T-cell (primary cell): ENCODE measurements at regions not wholly inside any gene's neighbourhood (a gene's known extent, or its start where the extent isn't known, plus 50 kb on each side); places are given as distances from the start of the nearest gene placed in this dataset.

Source experiments
- ATAC-seq, 4 experiments: fragments of 200-7000 bp in 3 of 4; fragments of 150-1000 bp in 1 of 4; cut with Tn5 transposase; replicated peaks in 1 of 4; 1 replicate in 3 of 4; 2 replicates in 1 of 4; pipeline ENCODE4 v1.10.0; 2021; ENCODE audit warnings: moderate library complexity in 3 of 4, mild to moderate bottlenecking in 2 of 4, moderate number of reproducible peaks in 1 of 4
- CTCF ChIA-PET, 2 donors: fragments of 300-600 bp; sonication (Branson Sonifier 250); formaldehyde crosslinking; loops; one replicate each; lab custom pipeline; 2022; ENCODE audit warnings: antibody characterized with exemption in 2 of 2; lab: Charles Lee
- POLR2A ChIA-PET, 2 donors: fragments of 300-600 bp; sonication (Branson Sonifier 250); formaldehyde crosslinking; loops; one replicate each; lab custom pipeline; 2022; ENCODE audit warnings: antibody characterized with exemption in 2 of 2; lab: Charles Lee
- DNase-seq, 35 experiments: peaks; one replicate each; pipeline versions ENCODE4 v3.0.0 to v3.0.0-alpha.2; 2013 to 2023
- H3K27ac ChIP-seq: one replicate; pipeline ENCODE4 v1.5.1; 2013; ENCODE audit warnings: low read length
- H3K27me3 ChIP-seq, 2 experiments: replicated peaks in 1 of 2; 1 replicate in 1 of 2; 2 replicates in 1 of 2; pipeline versions ENCODE4 v1.6.1 to v1.7.0; 2013; ENCODE audit warnings: low read length in 1 of 2, mixed read lengths in 1 of 2; ENCODE audit not compliant: control insufficient read depth in 2 of 2, insufficient read depth in 2 of 2; ENCODE audit errors: extremely low read depth in 1 of 2
- H3K36me3 ChIP-seq, 2 donors: 1 replicate in 1 of 2; 2 replicates in 1 of 2; pipeline versions ENCODE4 v1.6.1 to v1.7.0; 2013; ENCODE audit warnings: low read length in 1 of 2; ENCODE audit not compliant: control insufficient read depth in 2 of 2, insufficient read depth in 1 of 2; ENCODE audit errors: extremely low read depth in 1 of 2
- H3K4me1 ChIP-seq, 2 experiments: 1 replicate in 1 of 2; 2 replicates in 1 of 2; pipeline versions ENCODE4 v1.6.1 to v1.7.0; 2013; ENCODE audit warnings: low read length in 2 of 2, mixed read lengths in 1 of 2; ENCODE audit not compliant: insufficient read depth in 2 of 2, control insufficient read depth in 1 of 2; ENCODE audit errors: extremely low read depth in 1 of 2
- H3K4me3 ChIP-seq, 2 donors: 1 replicate in 1 of 2; 2 replicates in 1 of 2; pipeline versions ENCODE4 v1.5.1 to v1.7.0; 2013; ENCODE audit warnings: mild to moderate bottlenecking in 2 of 2, low read length in 1 of 2, moderate library complexity in 1 of 2; ENCODE audit not compliant: control insufficient read depth in 1 of 2; ENCODE audit errors: extremely low read depth in 1 of 2
- H3K9me3 ChIP-seq: 2 replicates; pipeline ENCODE4 v1.7.0; 2013
- H3K27ac Mint-ChIP-seq, 2 donors: one replicate each; pipeline ENCODE4 v1.8.0; 2020 to 2021; ENCODE audit warnings: mild to moderate bottlenecking in 2 of 2, mixed read lengths in 2 of 2
- H3K27me3 Mint-ChIP-seq, 2 donors: one replicate each; pipeline ENCODE4 v1.8.0; 2021 to 2022; ENCODE audit warnings: mixed read lengths in 2 of 2
- H3K36me3 Mint-ChIP-seq: one replicate; pipeline ENCODE4 v1.8.0; 2021; ENCODE audit warnings: mixed read lengths
- H3K4me1 Mint-ChIP-seq, 3 donors: one replicate each; pipeline ENCODE4 v1.8.0; 2020 to 2022; ENCODE audit warnings: mixed read lengths in 3 of 3, mild to moderate bottlenecking in 1 of 3
- H3K4me3 Mint-ChIP-seq, 3 donors: one replicate each; pipeline ENCODE4 v1.8.0; 2020 to 2022; ENCODE audit warnings: mild to moderate bottlenecking in 3 of 3, mixed read lengths in 3 of 3, moderate library complexity in 3 of 3
- H3K9me3 Mint-ChIP-seq, 3 donors: one replicate each; pipeline ENCODE4 v1.8.0; 2020 to 2022; ENCODE audit warnings: mixed read lengths in 3 of 3
- WGBS: methylation state at CpG from one replicate; pipeline ENCODE4 v1.1.5; 2013; ENCODE audit warnings: missing lambda C conversion rate; ENCODE audit not compliant: insufficient coverage; 5-methylcytosine and 5-hydroxymethylcytosine counted together

DNA sequence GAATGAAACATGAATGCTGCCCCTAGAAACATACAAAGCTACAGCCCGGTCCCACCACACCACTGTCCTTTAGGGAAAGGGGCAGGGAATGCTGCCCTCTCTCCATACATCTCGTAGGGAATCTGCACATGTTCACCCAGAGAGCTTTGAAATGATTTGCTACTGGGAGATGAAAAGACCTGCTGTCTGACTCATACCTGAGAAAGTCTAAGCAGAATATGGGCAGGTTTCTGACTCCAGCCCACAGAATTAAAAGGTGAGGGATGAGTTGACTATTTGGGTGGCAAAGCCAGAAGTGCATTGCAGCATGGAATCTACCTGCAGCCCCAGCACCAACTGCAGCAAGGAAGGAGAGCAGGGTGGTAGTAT lies 297.9 kb downstream of the TLE1 start:
- no peaks in the 10 kb centered on the region for H3K27me3 ChIP-seq
- Mint-ChIP-seq H3K27me3 (peaks cover 0 to 4% of the 10 kb centered on the region in 2 donors), H3K9me3 (peaks cover 0 to 14% (median under 1%) of the 10 kb centered on the region in 3 donors), H3K36me3 (no peaks in the 10 kb centered on the region), H3K27ac (no peak overlapping the region), H3K4me1 (no peaks in the 10 kb centered on the region), H3K4me3 (no peak overlapping the region)
- no peak overlapping the region for H3K4me3 ChIP-seq
- ChIA-PET POLR2A (no interaction called here), CTCF (no interaction called here)
- no peaks in the 10 kb centered on the region for H3K36me3 ChIP-seq
- H3K4me1 ChIP-seq: no peaks in the 10 kb centered on the region
- ATAC-seq: no peak
- H3K9me3 ChIP-seq: no peaks in the 10 kb centered on the region
- no CpG with 5 or more reads among the region's 2 CpGs for WGBS
- no peak for DNase-seq
- no peak overlapping the region for H3K27ac ChIP-seq

DNA sequence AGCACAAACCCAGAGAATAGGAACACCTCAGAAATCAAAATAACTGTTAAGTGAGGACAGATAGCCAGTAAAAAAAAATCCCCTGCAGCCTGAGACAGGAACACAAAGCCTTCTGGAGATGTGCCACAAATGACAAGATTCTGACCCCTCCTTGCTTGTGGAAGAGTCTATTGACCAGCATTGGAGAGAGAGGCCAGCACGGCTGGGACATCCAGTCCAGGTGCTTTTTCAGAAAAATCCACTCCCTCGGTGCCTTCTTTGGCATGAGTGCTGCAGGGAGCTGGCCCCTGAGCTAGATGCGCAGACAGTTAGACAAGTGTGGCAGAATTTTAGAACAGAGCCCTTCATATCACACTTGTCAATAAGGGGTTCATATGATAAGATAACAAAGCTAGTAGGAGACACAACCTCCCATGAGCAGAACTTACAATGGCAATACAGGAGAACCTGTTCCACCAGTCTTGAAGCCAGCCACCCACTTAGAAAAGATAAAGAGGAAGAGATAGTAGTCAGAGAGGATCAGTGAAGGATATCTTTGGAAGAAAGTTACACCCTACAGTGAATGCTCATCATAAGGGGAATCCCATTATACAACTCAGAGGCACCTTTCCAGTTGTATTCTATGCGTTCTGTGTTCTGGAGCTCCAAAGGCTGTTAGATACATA lies 298.4 kb downstream of the TLE1 start:
- no peaks in the 10 kb centered on the region for H3K9me3 ChIP-seq
- no peaks in the 10 kb centered on the region for H3K4me1 Mint-ChIP-seq
- 95% methylated on average over 2 of the region's 4 CpGs for WGBS
- no peak overlapping the region for H3K27ac ChIP-seq
- no peak overlapping the region for H3K4me3 Mint-ChIP-seq
- no peaks in the 10 kb centered on the region for H3K4me1 ChIP-seq
- no peak overlapping the region for H3K4me3 ChIP-seq
- DNase-seq: no peak
- no peaks in the 10 kb centered on the region for H3K36me3 ChIP-seq
- no peaks in the 10 kb centered on the region for H3K36me3 Mint-ChIP-seq
- no peak for ATAC-seq
- peaks cover 0 to 4% of the 10 kb centered on the region in 2 donors for H3K27me3 Mint-ChIP-seq
- H3K27me3 ChIP-seq: no peaks in the 10 kb centered on the region
- peaks cover 0 to 13% (median 0%) of the 10 kb centered on the region in 3 donors for H3K9me3 Mint-ChIP-seq
- POLR2A ChIA-PET: no interaction called here
- no peak overlapping the region for H3K27ac Mint-ChIP-seq
- CTCF ChIA-PET: no interaction called here

DNA sequence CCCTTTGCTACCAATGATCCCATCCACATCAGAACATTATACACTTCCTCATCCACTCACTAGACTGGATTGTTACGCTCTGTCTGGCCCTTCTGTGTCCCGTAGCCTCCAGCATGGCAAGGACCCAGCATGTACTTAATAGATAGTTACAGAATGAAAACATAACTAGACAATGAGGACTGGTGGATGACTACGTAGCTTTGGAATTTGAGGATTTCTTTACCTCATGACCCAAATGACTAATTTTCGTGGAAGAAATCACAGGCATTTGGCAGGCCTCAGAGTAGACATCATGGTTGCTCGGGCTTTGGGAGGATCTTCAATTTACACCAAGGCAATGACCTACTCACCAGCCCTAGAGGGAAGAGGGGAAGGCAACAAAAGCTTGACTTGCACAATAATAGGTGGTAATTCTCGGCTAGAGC lies 299.8 kb downstream of the TLE1 start:
- Mint-ChIP-seq H3K4me3 (no peak overlapping the region), H3K36me3 (no peaks in the 10 kb centered on the region), H3K9me3 (peaks cover 0 to 10% (median 0%) of the 10 kb centered on the region in 3 donors), H3K27ac (no peak overlapping the region), H3K27me3 (peaks cover 0 to 4% of the 10 kb centered on the region in 2 donors), H3K4me1 (no peaks in the 10 kb centered on the region)
- Histone ChIP-seq H3K27ac (no peak overlapping the region), H3K4me1 (no peaks in the 10 kb centered on the region), H3K36me3 (no peaks in the 10 kb centered on the region), H3K9me3 (no peaks in the 10 kb centered on the region), H3K4me3 (no peak overlapping the region), H3K27me3 (no peaks in the 10 kb centered on the region)
- CTCF ChIA-PET: no interaction called here
- POLR2A ChIA-PET: no interaction called here
- no CpG with 5 or more reads among the region's 6 CpGs for WGBS
- ATAC-seq (no peak), DNase-seq (no peak)

DNA sequence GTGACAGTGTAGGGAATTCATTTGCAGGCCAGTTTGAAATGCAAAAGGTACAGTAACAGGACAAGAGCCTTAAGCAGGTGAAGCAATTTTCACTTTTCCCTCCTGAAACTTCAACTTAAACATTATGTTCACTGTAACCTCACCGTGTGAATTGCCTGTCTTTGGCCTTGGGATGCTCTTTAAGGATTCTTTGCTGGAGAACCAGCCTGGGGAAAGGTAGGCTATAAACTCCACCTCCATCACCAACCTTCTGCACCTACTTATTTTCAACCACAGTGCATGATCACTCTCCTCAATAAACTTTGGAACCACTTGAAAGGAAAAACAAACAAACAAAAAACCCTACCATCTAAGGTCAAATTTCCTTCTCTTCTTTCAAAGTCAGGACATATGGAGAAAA lies 300.5 kb downstream of the TLE1 start:
- H3K27me3 ChIP-seq: no peaks in the 10 kb centered on the region
- H3K36me3 ChIP-seq: no peaks in the 10 kb centered on the region
- Mint-ChIP-seq H3K27ac (no peak overlapping the region), H3K36me3 (no peaks in the 10 kb centered on the region), H3K4me3 (no peak overlapping the region), H3K27me3 (peaks cover 0 to 4% of the 10 kb centered on the region in 2 donors), H3K4me1 (no peaks in the 10 kb centered on the region), H3K9me3 (peaks cover 0 to 10% (median 0%) of the 10 kb centered on the region in 3 donors)
- DNase-seq (no peak), ATAC-seq (no peak)
- no peaks in the 10 kb centered on the region for H3K4me1 ChIP-seq
- 67% methylated on average over 1 of the region's 1 CpG for WGBS
- no peak overlapping the region for H3K4me3 ChIP-seq
- ChIA-PET POLR2A (interaction anchor here in 1 of 2 donors (0.7 kb wide), 1 partner anchor 18 kb away, joined by 3 read pairs; no protein-coding TSS in a partner anchor), CTCF (no interaction called here)
- no peak overlapping the region for H3K27ac ChIP-seq
- H3K9me3 ChIP-seq: no peaks in the 10 kb centered on the region

DNA sequence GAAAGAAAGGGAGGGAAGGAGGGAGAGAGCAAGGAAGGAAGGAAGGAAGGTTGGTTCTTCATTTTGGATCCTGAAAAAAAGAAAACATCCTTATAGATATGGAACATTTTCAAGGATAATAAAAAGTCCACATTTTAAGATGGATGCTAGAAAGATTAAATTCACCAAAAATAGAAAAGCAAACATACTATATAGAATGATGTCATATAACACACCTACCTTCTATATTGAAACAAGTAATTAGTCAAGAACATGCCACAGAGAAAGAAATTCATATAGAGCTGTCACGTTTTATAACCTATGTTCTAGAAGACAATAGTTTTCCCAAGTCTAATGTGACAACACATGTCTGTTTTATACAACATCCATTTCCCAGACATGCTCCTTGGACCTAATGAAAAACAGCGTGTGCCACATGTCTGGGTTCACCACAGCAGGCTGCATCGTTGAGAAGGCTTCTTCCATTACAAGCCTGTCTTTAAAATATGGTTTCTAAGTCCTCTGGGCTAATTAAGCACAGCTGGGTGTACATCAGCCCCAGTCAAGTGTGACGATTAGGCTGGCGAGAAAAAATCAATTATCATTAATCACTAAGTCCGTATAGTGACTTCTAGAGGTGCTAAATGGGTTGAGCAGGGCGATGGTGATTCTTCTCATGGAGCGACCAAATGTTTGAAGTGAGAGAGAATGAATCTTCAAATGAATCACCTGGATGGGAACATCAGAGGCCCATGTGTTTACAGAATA lies 301.8 kb downstream of the TLE1 start:
- H3K9me3 Mint-ChIP-seq: peaks cover 0 to 5% (median 0%) of the 10 kb centered on the region in 3 donors
- no peak overlapping the region for H3K4me3 ChIP-seq
- peaks cover 0 to 4% of the 10 kb centered on the region in 2 donors for H3K27me3 Mint-ChIP-seq
- H3K36me3 ChIP-seq: no peaks in the 10 kb centered on the region
- ATAC-seq: no peak
- H3K4me1 ChIP-seq: no peaks in the 10 kb centered on the region
- 66% methylated on average over 6 of the region's 8 CpGs for WGBS
- H3K4me3 Mint-ChIP-seq: no peak overlapping the region
- no peaks in the 10 kb centered on the region for H3K4me1 Mint-ChIP-seq
- CTCF ChIA-PET: no interaction called here
- DNase-seq: no peak
- no peak overlapping the region for H3K27ac ChIP-seq
- POLR2A ChIA-PET: no interaction called here
- no peaks in the 10 kb centered on the region for H3K27me3 ChIP-seq
- no peak overlapping the region for H3K27ac Mint-ChIP-seq
- H3K9me3 ChIP-seq: no peaks in the 10 kb centered on the region
- H3K36me3 Mint-ChIP-seq: no peaks in the 10 kb centered on the region

DNA sequence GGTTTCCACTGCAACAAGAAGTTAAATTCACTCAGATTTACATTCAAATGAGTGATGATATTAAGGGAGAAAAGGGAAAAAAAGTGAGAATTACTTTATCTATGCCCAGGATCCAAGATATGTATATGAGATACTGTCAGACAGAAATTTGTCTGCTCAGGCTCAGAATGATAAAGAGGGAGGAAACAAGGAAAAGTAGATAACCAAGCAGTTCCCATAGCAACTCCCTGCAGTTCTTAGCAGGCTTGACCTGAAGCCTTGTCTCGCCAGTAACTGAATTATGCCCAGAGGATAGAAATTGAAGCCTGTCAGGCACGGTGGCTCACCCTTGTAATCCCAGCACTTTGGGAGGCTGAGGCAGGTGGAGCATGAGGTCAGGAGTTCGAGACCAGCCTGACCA lies 304.4 kb downstream of the TLE1 start:
- no peaks in the 10 kb centered on the region for H3K36me3 ChIP-seq
- Mint-ChIP-seq H3K27ac (no peak overlapping the region), H3K4me3 (no peak overlapping the region), H3K4me1 (no peaks in the 10 kb centered on the region), H3K9me3 (peaks cover 0 to 6% (median 0%) of the 10 kb centered on the region in 3 donors), H3K36me3 (no peaks in the 10 kb centered on the region), H3K27me3 (peaks cover 0 to 7% of the 10 kb centered on the region in 2 donors)
- no peaks in the 10 kb centered on the region for H3K9me3 ChIP-seq
- H3K27ac ChIP-seq: no peak overlapping the region
- DNase-seq (no peak), ATAC-seq (no peak)
- H3K4me3 ChIP-seq: no peak overlapping the region
- CTCF ChIA-PET: no interaction called here
- H3K4me1 ChIP-seq: no peaks in the 10 kb centered on the region
- H3K27me3 ChIP-seq: no peaks in the 10 kb centered on the region
- POLR2A ChIA-PET: interaction anchor here in 1 of 2 donors (0.6 kb wide), 1 partner anchor 198 kb away, joined by 13 read pairs; no protein-coding TSS in a partner anchor
- WGBS: 83% methylated on average over 1 of the region's 3 CpGs
